GM18861 (cell line): ENCODE measurements at regions not wholly inside any gene's neighbourhood (a gene's known extent, or its start where the extent isn't known, plus 50 kb on each side); places are given as distances from the start of the nearest gene placed in this dataset.
"Not testable (repeated sequence)": the region's sequence is repeated elsewhere in the genome, so short reads cannot be mapped to it uniquely, and the experiment has no call there.

Experiments used
- ATAC-seq: cut with Tn5 transposase; IDR thresholded peaks from one replicate; pipeline ENCODE4 v1.9.1; 2021; ENCODE audit not compliant: unreplicated experiment

- no peak for ATAC-seq
Observed at GRCh38 chr1:119191325-119191724, 50.9 kb upstream of the WARS2 start.

GRCh38 chr1:119204197-119204960, 63.9 kb upstream of the WARS2 start:
- no peak for ATAC-seq

GRCh38 chr1:119204961-119205357, 64.5 kb upstream of the WARS2 start:
- no peak for ATAC-seq

- ATAC-seq, result no peak
Observed at GRCh38 chr1:119209061-119209460, 68.6 kb upstream of the WARS2 start.

- no peak for ATAC-seq
Observed at GRCh38 chr1:119209596-119210295, 69.3 kb upstream of the WARS2 start.

- no peak for ATAC-seq
Observed at GRCh38 chr1:119210296-119210649, 69.8 kb upstream of the WARS2 start.

GRCh38 chr1:119213213-119213612, 72.8 kb upstream of the WARS2 start:
- not testable (repeated sequence) for ATAC-seq

GRCh38 chr1:119214961-119215360, 74.5 kb upstream of the WARS2 start:
- ATAC-seq, result not testable (repeated sequence)

GRCh38 chr1:119217309-119217828, 76.9 kb upstream of the WARS2 start:
- no peak for ATAC-seq

- no peak for ATAC-seq
Observed at GRCh38 chr1:119219711-119220110, 79.3 kb upstream of the WARS2 start.

- ATAC-seq, result no peak
Observed at GRCh38 chr1:119220991-119221390, 80.5 kb upstream of the WARS2 start.

- ATAC-seq, result no peak
Observed at GRCh38 chr1:119222271-119222670, 81.8 kb upstream of the WARS2 start.

GRCh38 chr1:119225265-119225664, 84.8 kb upstream of the WARS2 start:
- ATAC-seq, result no peak

- no peak for ATAC-seq
Observed at GRCh38 chr1:119225831-119226230, 85.4 kb upstream of the WARS2 start.

GRCh38 chr1:119226321-119226720, 85.9 kb upstream of the WARS2 start:
- ATAC-seq, result no peak

- no peak for ATAC-seq
Observed at GRCh38 chr1:119226913-119227312, 86.5 kb upstream of the WARS2 start.

GRCh38 chr1:119227456-119227855, 87.0 kb upstream of the WARS2 start:
- ATAC-seq, result no peak

- no peak for ATAC-seq
Observed at GRCh38 chr1:119228335-119229080, 88.1 kb upstream of the WARS2 start.

GRCh38 chr1:119235120-119235519, 94.7 kb upstream of the WARS2 start:
- ATAC-seq, result no peak

- ATAC-seq, result no peak
Observed at GRCh38 chr1:119245881-119246280, 105.4 kb upstream of the WARS2 start.

GRCh38 chr1:119249283-119249682, 108.8 kb upstream of the WARS2 start:
- ATAC-seq, result no peak

GRCh38 chr1:119250299-119250698, 109.8 kb upstream of the WARS2 start:
- ATAC-seq, result no peak
